Astrocyte of the spinal cord (primary cell): ENCODE measurements at regions not wholly inside any gene's neighbourhood (a gene's known extent, or its start where the extent isn't known, plus 50 kb on each side); places are given as distances from the start of the nearest gene placed in this dataset.

Source experiments
- DNase-seq: peaks from one replicate; pipeline ENCODE4 v3.0.0; 2011; ENCODE audit warnings: low read depth, low spot score
- H3K4me3 ChIP-seq: 2 replicates; pipeline ENCODE4 v1.5.1; 2011; ENCODE audit warnings: low read depth, mild to moderate bottlenecking, low read length, moderate library complexity
- CTCF ChIP-seq: IDR thresholded peaks from 2 replicates; pipeline ENCODE4 v1.5.1; 2012; ENCODE audit warnings: low read depth, mild to moderate bottlenecking, low read length, inconsistent platforms
- in situ Hi-C: cut with HindIII; loops from 2 replicates; pipeline ENCODE4 v1.10.0; 2017; ENCODE audit warnings: low sequenced_read_pairs

GRCh38 chr14:39763402-39763890, 331.2 kb upstream of the FBXO33 start:
- no peak for DNase-seq
- in situ Hi-C loops = no loop called here
- no peak for TF ChIP-seq CTCF
- no peak overlapping the region for H3K4me3 ChIP-seq

DNA sequence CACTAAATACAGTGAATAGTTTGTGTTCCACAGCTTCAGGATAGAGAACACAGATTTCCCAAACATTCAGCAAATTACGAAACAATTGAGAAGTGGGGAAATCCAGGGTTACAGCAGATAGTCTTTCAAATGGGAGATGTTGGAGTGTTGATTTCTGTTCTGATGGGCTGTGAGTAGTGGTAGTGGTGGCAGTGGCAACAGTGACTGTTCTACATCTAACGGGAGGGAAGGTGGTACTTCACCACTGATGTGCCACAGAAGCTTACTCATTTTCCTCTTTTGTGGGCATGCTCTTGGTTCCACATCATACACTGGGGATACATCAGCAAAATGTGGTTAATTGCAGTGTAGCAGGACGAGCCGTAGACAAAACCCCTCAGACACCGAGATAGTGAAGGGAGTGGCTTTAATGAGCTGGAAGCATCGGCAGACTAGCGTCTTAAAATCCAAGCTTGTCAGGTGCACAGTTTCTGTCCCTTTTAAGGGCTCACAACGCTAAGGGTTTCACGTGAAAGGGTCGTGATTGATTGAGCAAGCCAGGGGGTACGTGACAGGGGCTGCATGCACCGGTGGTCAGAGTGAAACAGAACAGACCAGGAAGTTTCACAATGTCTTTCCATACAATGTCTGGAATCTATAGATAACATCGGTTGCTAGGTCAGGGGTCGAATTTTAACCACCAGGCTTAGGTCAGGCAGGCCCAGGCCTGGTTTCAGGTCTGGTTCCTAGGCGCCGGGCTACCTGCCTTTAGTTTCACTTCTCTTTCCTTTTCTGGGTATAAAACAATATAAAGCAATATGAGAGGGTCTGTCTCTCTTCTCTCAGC, 330.6 kb upstream of the FBXO33 start:
- in situ Hi-C loops = no loop called here

DNA sequence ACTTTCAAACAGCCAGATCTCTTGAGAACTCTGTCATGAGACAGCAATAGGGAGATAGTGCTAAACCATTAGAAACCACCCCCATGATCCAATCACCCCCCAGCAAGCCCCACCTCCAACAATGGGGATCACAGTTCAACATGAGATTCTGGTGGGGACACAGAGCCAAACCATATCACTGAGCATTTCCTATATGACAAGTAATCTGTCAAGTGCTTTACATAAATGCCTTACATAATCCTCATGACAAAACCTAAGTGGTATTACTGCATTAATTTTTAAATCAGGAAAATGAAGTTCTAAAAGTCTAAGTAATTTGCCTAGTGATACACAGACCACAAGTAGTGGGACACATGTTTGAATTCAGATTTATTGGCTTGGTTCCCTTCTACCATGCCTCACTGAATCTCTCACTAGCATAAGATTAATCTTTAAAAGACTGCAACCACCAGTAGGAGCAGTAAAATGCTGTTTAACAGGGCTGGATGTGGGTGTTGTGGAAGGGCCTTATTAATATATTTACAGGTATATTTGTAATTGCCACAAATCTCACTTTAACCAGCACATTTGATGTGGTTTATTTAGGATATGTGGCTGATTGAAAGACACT, 323.1 kb upstream of the FBXO33 start:
- no peak for TF ChIP-seq CTCF
- no peak for DNase-seq
- H3K4me3 ChIP-seq = no peak overlapping the region
- in situ Hi-C loops = no loop called here

More for the DNA sequence above, 330.6 kb upstream of the FBXO33 start:
- no peak for TF ChIP-seq CTCF
- no peak for DNase-seq
- H3K4me3 ChIP-seq = no peak overlapping the region

DNA sequence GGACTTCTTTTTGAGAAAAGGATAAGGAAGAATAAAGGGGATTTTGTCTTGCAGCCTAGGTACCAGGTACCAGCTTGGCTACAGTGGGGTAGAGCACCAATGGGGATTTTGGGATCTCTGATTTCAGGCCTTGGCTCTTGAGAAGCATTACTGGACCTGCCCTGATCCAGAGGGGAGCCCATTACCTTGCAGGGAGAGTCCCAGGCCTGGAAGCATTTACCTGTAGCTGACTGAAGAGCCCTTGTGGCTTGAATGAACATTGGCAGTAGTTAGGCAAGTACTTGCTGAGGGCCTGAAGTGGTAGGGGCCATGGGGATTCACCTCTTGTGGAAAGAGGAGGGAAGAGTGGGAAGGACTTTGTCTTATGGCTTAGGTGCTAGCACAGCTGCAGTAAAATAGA, 308.2 kb upstream of the FBXO33 start:
- TF ChIP-seq CTCF = no peak
- no peak overlapping the region for H3K4me3 ChIP-seq
- DNase-seq = no peak
- in situ Hi-C loops = no loop called here

- H3K4me3 ChIP-seq = no peak overlapping the region
- no peak for TF ChIP-seq CTCF
- DNase-seq = no peak
- in situ Hi-C loops = no loop called here
Observed at GRCh38 chr14:39739796-39740195, 307.6 kb upstream of the FBXO33 start.

- TF ChIP-seq CTCF = no peak
- H3K4me3 ChIP-seq = no peak overlapping the region
- no peak for DNase-seq
- in situ Hi-C loops = no loop called here
Observed at GRCh38 chr14:39734306-39734705, 302.1 kb upstream of the FBXO33 start.
